ENCODE measurements at regions not wholly inside any gene's neighbourhood (a gene's known extent, or its start where the extent isn't known, plus 50 kb on each side); places are given as distances from the start of the nearest gene placed in this dataset.
"Not testable (repeated sequence)": the region's sequence is repeated elsewhere in the genome, so short reads cannot be mapped to it uniquely, and the experiment has no call there.

- no peak for DNase-seq (ENCODE audit: low read depth, low spot score)
Observed at GRCh38 chr4:112001041-112001440, 144.2 kb upstream of the FAM241A start.

DNA sequence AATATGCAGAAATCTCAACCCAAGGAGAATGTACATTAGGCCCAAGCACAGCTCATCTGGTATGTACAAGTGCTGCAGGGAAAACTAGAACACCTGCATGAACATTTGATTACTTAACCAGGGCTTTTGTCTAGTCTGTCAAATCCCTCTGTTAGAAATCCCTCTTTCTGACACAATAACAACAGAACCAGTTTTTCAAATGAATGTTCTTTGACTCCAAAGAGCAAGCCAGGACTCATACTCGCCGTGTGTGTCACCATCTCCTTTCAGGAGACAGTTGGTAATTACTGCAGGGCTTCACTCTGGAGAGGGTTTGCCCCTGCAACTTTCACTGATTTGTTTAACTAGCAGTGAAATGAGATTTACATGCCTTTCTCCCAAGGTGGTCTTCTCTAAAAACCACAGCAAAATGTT lies 143.0 kb upstream of the FAM241A start:
- DNase-seq (ENCODE audit: low read depth, low spot score), result no peak

GRCh38 chr4:112003231-112003907 lies 141.9 kb upstream of the FAM241A start:
- DNase-seq (ENCODE audit: low read depth, low spot score), result no peak

GRCh38 chr4:112005027-112005426 lies 140.2 kb upstream of the FAM241A start:
- DNase-seq (ENCODE audit: low read depth, low spot score), result no peak

- no peak for DNase-seq (ENCODE audit: low read depth, low spot score)
Observed at GRCh38 chr4:112007391-112007790, 137.9 kb upstream of the FAM241A start.

GRCh38 chr4:112015960-112016359 lies 129.3 kb upstream of the FAM241A start:
- no peak for DNase-seq (ENCODE audit: low read depth, low spot score)

DNA sequence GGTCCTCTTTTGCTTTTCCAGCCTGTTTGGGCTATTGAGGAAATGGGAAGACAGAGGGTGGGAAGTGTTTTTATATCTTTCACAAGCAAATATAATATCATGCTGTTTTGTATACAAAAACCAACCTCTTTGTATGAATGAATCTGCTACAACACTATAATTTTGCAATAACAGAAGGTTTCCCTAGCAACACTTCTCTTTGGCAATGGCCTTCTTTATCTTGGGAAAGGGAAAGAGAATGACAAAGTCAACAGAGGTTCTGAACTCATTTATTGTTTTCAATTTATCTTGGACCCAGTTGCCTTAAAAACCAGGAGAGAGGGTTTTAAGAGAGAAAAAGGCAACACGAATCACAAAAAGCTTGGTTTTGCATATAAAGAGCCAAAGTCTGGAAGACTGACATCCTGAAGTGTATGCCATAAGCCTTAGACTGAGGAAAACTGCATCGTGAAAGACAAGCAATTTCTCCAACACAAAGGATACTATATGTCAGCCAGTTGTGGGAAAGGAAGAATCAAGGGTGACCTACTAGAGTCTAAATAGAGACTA lies 121.8 kb upstream of the FAM241A start:
- DNase-seq (ENCODE audit: low read depth, low spot score), result no peak

DNA sequence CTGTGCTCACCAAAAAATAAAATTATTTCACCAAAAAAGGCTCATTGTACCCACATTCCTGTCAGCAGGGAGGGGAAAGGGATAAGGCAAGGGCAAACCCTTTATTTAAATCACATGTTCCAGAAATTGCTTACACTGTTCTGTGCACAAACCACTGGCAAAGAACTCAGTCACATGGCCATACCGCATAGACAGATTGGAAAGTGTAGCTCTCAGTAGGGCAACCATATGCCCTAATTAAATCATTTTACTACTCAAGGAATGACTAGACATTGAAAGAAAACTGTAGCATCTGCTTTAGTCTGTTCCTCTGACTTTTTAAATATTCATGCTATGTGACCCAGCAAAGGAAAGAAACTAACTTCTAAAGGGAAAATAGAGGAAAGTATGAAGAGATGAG lies 119.2 kb upstream of the FAM241A start:
- no peak for DNase-seq (ENCODE audit: low read depth, low spot score)

- DNase-seq (ENCODE audit: low read depth, low spot score), result no peak
Observed at GRCh38 chr4:112029771-112030171, 115.5 kb upstream of the FAM241A start.

DNA sequence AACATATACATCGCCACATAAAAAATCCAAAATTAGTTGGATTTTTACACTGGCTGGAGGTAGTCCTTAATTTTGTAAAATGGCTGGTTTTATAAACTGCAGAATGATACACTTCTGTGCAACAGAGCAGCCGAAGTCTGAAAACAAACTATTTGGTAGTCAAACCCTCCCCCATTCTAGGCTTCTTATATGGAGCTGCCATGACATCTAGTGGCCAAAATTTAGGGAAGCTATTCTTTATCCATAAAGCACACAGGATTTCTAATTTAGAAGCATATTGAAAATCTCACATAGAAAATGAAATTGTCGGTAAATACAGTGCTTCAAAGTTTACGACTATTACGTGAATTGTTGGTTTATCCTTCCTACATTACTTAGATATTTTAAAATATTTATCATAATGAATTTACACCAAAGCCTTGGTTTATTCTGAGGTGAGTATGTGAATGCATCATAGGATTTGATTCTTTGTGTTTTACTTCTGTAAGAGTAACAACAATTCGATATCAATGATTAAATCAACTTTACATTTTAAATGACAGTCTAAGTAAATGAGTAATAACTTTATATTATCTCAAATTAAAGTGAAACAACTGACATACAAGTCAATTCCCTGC lies 113.4 kb upstream of the FAM241A start:
- DNase-seq (ENCODE audit: low read depth, low spot score), result no peak

- no peak for DNase-seq (ENCODE audit: low read depth, low spot score)
Observed at GRCh38 chr4:112036886-112037285, 108.4 kb upstream of the FAM241A start.

GRCh38 chr4:112038861-112039260 lies 106.4 kb upstream of the FAM241A start:
- DNase-seq (ENCODE audit: low read depth, low spot score), result no peak

DNA sequence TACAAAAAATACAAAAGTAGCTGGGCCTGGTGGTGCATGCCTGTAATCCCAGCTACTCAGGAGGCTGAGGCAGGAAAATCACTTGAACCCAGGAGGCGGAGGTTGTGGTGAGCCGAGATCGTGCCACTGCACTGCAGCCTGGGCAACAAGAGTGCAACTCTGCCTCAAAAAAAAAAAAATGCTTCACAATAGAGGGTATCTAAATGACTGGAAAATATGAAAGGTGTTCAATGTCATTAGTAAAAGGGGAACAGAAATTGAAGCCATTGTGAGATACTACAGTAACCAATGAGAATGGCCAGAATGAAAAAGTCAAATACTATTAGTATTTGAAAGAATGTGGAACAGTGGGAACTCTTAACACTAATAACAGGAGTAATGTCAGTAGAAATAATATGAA lies 96.1 kb upstream of the FAM241A start:
- DNase-seq (ENCODE audit: low read depth, low spot score), result not testable (repeated sequence)

DNA sequence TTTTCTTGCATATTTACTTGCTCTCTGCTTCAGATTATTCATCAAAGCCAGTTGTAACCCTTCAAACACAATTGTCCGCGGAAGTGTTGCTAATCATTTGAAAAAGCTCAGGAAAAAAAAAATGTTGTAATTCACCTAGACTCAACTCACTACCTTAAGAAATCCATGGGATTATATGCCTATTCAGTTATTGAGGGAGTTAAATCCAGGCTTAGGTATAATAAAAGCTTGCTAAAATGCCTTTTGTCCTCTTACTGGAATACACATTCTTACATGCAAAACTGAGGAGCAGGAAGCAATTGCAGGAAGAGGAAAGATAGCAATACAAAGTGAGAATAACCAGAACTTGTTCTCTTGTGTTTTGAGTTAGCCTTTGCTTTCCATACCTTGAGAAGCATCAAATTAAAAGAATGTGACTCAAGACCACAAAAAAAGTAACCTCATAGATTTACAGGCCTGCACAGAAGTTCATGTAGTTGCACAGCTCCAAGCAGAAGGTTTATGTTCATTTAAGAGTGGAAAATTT lies 91.4 kb upstream of the FAM241A start:
- no peak for DNase-seq (ENCODE audit: low read depth, low spot score)

- DNase-seq (ENCODE audit: low read depth, low spot score), result no peak
Observed at GRCh38 chr4:112055100-112055499, 90.2 kb upstream of the FAM241A start.

GRCh38 chr4:112057470-112057869 lies 87.8 kb upstream of the FAM241A start:
- DNase-seq (ENCODE audit: low read depth, low spot score), result no peak

DNA sequence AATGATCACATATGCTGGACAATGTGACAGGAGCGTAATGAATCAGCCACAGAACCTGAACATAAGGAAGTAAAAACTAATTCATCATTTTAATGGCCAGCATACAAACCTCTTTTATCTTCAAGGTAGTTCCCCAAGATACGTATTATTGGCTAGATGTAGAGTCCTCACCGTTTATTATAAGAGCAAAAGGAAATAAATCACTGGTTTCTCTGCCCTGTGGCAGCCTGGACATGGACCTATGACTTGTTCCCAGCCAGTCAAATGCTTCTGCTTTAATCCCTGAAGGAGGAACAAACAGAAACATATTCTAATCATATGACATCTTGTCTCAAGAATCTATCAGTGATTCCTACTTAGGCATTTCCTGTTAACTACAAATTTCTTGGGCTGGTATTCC lies 86.8 kb upstream of the FAM241A start:
- DNase-seq (ENCODE audit: low read depth, low spot score), result no peak

DNA sequence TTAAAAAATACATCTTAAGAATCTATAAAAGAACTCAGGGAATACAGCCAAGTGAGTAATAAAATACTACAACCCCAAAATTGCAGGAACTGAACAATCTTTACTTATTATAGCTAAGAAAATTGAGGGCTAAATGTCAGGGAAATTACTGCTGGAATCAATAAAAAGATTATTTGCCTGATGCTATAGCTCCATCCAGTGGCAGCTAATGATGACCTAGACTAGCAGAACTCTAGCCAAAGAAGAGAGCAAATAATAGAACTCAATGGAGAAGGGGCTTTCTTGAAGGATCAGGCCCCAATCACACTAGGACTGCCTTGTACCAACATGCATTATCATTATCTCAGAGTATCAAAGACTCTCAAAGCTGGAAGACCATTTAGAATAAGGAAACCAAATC lies 85.0 kb upstream of the FAM241A start:
- DNase-seq (ENCODE audit: low read depth, low spot score), result no peak

- no peak for DNase-seq (ENCODE audit: low read depth, low spot score)
Observed at GRCh38 chr4:112061207-112061817, 83.9 kb upstream of the FAM241A start.

GRCh38 chr4:112063260-112063659 lies 82.0 kb upstream of the FAM241A start:
- DNase-seq (ENCODE audit: low read depth, low spot score), result no peak

DNA sequence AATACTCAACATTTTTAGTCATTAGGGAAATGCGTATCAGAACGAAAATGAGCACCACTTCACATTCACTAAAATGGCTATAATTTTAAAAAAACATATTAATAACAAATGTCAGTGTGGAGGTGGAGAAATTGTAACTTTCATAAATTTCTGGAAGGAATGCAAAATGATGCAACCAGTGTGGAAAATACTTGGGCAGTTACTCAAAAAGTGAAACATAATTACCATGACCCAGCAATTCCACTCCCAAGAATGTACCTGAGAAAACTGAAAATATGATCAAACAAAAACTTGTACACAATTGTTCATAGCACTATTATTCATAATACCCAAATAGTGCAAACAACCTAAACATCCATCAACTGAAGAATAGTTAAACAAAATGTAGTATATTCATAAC lies 76.1 kb upstream of the FAM241A start:
- no peak for DNase-seq (ENCODE audit: low read depth, low spot score)

DNA sequence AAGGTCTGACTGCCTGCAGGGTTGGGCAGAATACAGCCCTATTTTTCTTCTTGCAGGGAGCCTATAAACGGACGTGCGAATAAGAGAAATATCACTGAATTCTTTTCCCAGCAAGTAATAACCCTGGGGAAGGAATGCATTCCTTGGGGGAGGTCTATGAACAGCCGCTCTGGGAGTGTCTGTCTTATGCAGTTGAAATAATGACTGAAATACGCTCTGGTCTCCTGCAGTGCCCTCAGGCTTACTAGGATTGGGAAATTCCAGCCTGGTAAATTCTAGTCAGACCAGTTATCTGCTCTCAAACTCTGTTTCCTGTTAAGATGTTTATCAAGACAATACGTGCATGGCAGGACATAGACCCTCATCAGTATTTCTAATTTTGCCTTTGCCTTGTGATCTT lies 72.1 kb upstream of the FAM241A start:
- no peak for DNase-seq (ENCODE audit: low read depth, low spot score)

Measured in iPS DF 19.7 (cell line).